Astrocyte of the cerebellum (primary cell): ENCODE measurements at regions not wholly inside any gene's neighbourhood (a gene's known extent, or its start where the extent isn't known, plus 50 kb on each side); places are given as distances from the start of the nearest gene placed in this dataset.

ENCODE experiments used
- DNase-seq: peaks from one replicate; pipeline ENCODE4 v3.0.0-alpha.2; 2011; ENCODE audit warnings: low read depth
- H3K4me3 ChIP-seq: 2 replicates; pipeline ENCODE4 v1.5.1; 2011; ENCODE audit warnings: mild to moderate bottlenecking, low read depth, low read length, moderate library complexity
- in situ Hi-C: cut with HindIII; loops from 2 replicates; pipeline ENCODE4 v1.10.0; 2017; ENCODE audit warnings: low sequenced_read_pairs
- TF ChIP-seq, protein P1 (sequence below): IDR thresholded peaks from 2 replicates; pipeline ENCODE4 v1.5.1; 2012; ENCODE audit warnings: low read length, low read depth, moderate library complexity, mild to moderate bottlenecking; ENCODE audit errors: missing control alignments

DNA sequence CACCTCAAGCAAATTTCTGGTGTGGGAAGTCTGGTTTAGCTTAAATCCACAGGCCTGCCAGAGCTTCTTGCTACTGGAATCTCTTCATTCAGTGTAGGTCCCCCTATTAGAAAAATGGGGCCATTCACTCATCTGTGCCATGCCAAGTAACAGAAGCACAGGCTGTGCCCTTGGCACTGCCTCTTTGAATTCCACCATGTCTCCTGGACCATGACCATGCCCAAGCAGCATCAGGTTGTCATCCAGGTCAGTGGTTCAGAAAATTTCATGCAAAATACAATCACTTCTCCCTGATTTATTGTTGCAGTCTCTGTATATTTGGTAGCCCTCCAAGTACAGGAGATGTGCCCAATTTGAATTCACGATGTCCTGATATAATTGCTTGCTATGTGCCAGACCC, 602.1 kb upstream of the ZNF385D start:
- DNase-seq, result no peak
- TF ChIP-seq, protein P1, sequence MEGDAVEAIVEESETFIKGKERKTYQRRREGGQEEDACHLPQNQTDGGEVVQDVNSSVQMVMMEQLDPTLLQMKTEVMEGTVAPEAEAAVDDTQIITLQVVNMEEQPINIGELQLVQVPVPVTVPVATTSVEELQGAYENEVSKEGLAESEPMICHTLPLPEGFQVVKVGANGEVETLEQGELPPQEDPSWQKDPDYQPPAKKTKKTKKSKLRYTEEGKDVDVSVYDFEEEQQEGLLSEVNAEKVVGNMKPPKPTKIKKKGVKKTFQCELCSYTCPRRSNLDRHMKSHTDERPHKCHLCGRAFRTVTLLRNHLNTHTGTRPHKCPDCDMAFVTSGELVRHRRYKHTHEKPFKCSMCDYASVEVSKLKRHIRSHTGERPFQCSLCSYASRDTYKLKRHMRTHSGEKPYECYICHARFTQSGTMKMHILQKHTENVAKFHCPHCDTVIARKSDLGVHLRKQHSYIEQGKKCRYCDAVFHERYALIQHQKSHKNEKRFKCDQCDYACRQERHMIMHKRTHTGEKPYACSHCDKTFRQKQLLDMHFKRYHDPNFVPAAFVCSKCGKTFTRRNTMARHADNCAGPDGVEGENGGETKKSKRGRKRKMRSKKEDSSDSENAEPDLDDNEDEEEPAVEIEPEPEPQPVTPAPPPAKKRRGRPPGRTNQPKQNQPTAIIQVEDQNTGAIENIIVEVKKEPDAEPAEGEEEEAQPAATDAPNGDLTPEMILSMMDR, result no peak
- in situ Hi-C loops, result no loop called here
- no peak overlapping the region for H3K4me3 ChIP-seq

DNA sequence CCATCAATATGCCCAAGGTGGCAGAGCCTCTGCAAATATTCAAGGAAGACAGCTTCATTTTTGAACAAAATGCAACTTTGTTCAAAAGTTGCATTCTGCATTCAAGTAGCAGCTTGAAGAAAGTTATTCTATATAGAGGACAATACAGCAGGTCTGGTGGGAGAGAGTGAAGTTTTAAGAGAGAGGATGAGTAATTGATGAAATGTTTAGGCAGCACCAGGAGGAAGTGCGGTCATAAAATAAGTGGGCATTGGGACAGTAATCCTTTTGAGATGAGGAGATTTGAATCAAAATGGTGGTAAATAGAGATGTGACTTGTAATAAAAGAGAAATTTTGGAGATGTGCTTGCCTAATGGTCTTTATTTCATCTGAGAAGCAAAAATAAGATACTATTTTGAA, 607.3 kb upstream of the ZNF385D start:
- TF ChIP-seq, protein P1, result no peak
- H3K4me3 ChIP-seq, result no peak overlapping the region
- in situ Hi-C loops, result no loop called here
- DNase-seq, result no peak

DNA sequence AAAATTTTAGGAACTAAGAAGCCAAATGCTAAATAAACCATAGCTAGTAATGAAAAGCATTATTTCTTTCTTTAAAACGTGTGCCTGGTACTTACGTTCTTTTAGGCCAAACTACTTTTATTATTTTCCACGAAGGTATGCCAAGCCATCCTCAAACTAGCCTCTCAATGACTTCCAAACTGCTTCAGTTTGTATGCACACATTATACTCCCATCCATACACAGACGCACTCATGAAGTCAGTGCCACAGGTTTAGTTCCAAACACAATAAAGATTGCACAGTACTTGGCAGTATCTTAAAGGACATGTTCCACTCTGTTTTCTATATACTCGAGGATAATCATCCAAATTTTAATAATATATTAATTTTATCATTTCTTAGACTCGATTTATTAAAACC, 609.2 kb upstream of the ZNF385D start:
- in situ Hi-C loops, result no loop called here

DNA sequence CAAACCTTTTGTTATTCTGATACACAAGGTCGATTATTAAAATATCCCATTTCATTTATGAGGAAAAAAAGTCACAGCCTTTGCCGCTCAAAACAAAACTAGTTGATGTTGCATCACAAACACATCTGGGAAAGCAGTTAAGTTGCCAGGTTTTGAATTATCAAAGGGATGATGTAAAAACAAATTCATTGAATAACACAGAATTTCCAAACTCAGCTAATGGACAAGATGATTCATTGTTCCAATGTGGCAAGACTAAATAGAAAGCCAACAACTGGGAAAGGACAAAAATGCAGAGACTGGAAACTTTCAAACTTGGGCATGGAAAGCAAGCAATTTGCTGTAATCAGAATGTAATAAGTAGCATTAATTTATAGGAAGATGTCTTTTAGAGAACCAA, 610.0 kb upstream of the ZNF385D start:
- no peak overlapping the region for H3K4me3 ChIP-seq
- TF ChIP-seq, protein P1, result no peak
- DNase-seq, result no peak
- in situ Hi-C loops, result no loop called here

More for the DNA sequence above, 609.2 kb upstream of the ZNF385D start:
- no peak overlapping the region for H3K4me3 ChIP-seq
- TF ChIP-seq, protein P1, result no peak
- DNase-seq, result no peak

DNA sequence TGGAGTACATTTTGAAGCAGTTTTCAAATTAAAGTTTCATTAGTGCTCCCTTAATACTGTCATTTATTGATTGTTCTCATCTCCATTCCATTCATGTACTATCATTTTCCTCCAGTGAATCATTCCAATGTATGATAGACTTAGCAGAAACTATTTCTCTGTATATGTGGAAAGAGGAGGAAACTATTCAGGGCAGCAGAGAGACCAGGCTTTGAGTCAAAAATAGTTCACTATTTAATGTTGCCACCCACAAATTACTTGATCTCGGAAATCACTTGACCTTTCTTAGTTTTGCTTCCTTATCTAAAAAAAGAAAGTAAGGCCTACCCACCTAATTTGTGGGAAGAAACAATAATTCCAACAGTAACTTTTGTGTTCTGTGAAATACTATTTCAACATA, 610.5 kb upstream of the ZNF385D start:
- in situ Hi-C loops, result no loop called here
- TF ChIP-seq, protein P1, result no peak
- DNase-seq, result no peak
- no peak overlapping the region for H3K4me3 ChIP-seq

DNA sequence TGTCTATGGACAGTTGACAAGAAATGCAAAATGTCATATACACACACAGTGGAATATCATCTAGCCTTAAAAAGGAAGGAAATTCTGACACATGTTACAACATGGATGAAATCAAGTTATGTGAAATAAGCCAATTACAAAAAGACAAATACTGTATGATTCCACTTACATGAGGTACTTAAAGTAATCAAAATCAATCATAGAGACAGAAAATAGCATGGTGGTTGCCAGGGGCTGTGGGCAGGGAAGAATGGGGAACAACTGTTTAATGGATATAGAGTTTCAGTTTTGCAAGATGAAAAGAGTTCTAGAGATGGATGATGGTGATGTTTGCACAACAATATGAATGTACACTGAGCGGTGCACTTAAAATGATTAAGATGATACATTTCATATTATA, 613.8 kb upstream of the ZNF385D start:
- TF ChIP-seq, protein P1, result no peak
- DNase-seq, result no peak
- in situ Hi-C loops, result no loop called here
- no peak overlapping the region for H3K4me3 ChIP-seq

DNA sequence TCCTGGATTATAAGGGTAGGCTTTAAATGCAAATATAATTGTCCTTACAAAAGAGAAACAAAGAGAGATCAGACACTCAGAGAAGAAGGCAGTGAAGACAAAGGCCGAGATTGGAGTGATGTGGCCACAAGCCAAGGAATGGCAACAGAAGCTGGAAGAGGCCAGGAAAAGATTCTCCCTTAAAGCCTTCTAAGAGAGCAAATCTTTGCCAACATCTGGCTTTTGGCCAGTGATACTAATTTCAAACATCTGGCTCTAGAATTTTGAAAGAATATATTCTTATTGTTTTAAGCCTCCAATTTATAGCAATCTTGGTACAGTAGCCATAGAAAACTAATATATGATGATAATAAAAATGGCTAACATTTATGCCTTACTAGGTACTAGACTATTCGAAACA, 615.8 kb upstream of the ZNF385D start:
- TF ChIP-seq, protein P1, result no peak
- in situ Hi-C loops, result no loop called here
- no peak for DNase-seq
- no peak overlapping the region for H3K4me3 ChIP-seq
